Transverse colon (tissue), 4 donors: ENCODE measurements at regions not wholly inside any gene's neighbourhood (a gene's known extent, or its start where the extent isn't known, plus 50 kb on each side); places are given as distances from the start of the nearest gene placed in this dataset.

Experiments used
- DNase-seq: peaks from one replicate; pipeline ENCODE4 v3.0.0-alpha.2; 2019
- H3K27ac ChIP-seq, 4 donors: fragments of 200-600 bp; sonication (generic); 2 replicates each; pipeline ENCODE4 v1.5.1; 2016 to 2018; ENCODE audit warnings: inconsistent platforms in 4 of 4
- H3K27me3 ChIP-seq: fragments of 200-600 bp; sonication (generic); 2 replicates; pipeline ENCODE4 v1.5.1; 2017; ENCODE audit warnings: inconsistent platforms
- H3K36me3 ChIP-seq, 4 donors: fragments of 200-600 bp; sonication (generic); 2 replicates each; pipeline ENCODE4 v1.5.1; 2017 to 2019; ENCODE audit warnings: inconsistent platforms in 4 of 4
- H3K4me1 ChIP-seq, 4 donors: fragments of 200-600 bp; sonication (generic); 2 replicates each; pipeline ENCODE4 v1.5.1; 2017 to 2020; ENCODE audit warnings: inconsistent platforms in 4 of 4
- H3K4me3 ChIP-seq, 4 donors: fragments of 200-600 bp; sonication (generic); 1 replicate in 1 of 4; 2 replicates in 3 of 4; pipeline versions ENCODE4 v1.5.1 to v1.6.1; 2017 to 2019; ENCODE audit warnings: inconsistent platforms in 4 of 4
- H3K9me3 ChIP-seq, 2 donors: fragments of 200-600 bp; sonication (generic); 2 replicates each; pipeline ENCODE4 v1.5.1; 2017 to 2019; ENCODE audit warnings: inconsistent platforms in 2 of 2
- CTCF ChIP-seq, 5 experiments: fragments of 200-600 bp in 3 of 5; fragments of 450-650 bp in 2 of 5; sonication (generic) in 3 of 5; IDR thresholded peaks; 1 replicate in 2 of 5; 2 replicates in 3 of 5; pipeline ENCODE4 v1.5.1; 2016 to 2017; ENCODE audit warnings: antibody characterized with exemption in 5 of 5, inconsistent platforms in 3 of 5, mild to moderate bottlenecking in 2 of 5, moderate library complexity in 1 of 5
- EP300 ChIP-seq: sonication (generic); formaldehyde crosslinking; IDR thresholded peaks from one replicate; pipeline ENCODE4 v1.6.1; 2017; ENCODE audit warnings: antibody characterized with exemption, low read depth
- POLR2A ChIP-seq: fragments of 450-650 bp; IDR thresholded peaks from one replicate; pipeline ENCODE4 v1.6.1; 2016; ENCODE audit warnings: antibody characterized with exemption, mild to moderate bottlenecking, moderate library complexity
- POLR2AphosphoS5 ChIP-seq, 3 donors: sonication (generic); formaldehyde crosslinking; IDR thresholded peaks; one replicate each; pipeline ENCODE4 v1.6.1; 2016; ENCODE audit warnings: antibody characterized with exemption in 3 of 3
- WGBS, 2 donors: methylation state at CpG; one replicate each; pipeline ENCODE4 v1.1.5; 2018; ENCODE audit warnings: low coverage in 1 of 2; 5-methylcytosine and 5-hydroxymethylcytosine counted together
- in situ Hi-C, 4 donors: fragments of 200-750 bp; cut with MboI; loops; one replicate each; pipeline versions ENCODE4 v1.15.0 to v1.15.1; 2017; ENCODE audit warnings: low sequenced_read_pairs in 3 of 4, low pct_ligation_motif_present in 1 of 4, low pct_unique_long_range_greater_than_20kb in 1 of 4
- intact Hi-C: fragments of 100-400 bp; cut with DNase I; formaldehyde crosslinking; loops from one replicate; pipeline ENCODE4 v1.15.1; 2023; ENCODE audit warnings: low total_unique reads

DNA sequence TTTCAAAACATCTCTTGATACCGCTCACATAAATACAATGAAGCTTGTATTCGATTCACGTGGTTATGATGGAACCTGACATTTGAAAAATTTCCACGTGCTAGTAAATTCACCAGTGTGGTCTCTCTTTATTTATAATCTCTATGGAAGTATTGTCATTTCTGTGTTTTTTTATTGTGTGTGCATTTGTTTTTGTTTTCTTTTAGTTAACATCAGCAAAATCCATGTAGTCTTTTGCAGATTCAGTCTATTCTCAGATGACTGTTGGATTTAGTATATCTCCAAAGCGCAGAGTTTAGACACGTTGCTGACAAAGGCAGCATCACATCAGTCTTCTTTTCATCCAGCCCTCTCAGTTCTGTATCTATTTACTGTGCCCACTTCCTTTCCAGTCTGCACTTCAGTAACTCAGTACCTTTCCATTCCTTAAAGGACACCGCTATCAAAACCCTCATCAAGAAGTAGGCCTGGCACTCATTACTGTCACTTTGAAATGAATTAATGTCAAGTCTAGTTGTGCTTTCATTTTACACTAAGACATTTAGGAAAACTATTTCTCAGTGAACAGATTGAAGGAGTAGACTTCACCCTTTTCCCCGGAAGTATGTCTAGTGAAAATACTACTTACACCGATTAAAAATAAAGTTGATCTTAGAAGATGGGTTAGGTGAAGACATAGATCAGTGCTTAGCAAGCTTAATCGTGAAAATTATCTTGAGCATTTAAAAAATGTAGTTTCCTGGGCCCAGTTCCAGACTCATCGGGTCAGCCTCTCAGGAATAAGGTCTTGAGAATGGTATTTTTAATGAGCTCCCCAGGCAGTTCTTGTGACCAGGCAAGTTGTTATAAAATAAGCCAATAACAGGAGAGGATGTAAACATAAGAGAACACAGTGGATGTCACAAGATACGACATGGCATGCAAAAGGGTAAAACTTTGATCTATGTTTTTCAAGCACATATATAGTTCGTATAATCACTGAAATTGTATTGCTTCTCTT, 506.8 kb upstream of the ZEB2 start:
- no peak for DNase-seq
- intact Hi-C loops: no loop called here
- no peaks in the 10 kb centered on the region for H3K4me1 ChIP-seq
- WGBS, 2 donors: 74 to 75% methylated on average over 13 of the region's 13 CpGs
- no peaks in the 10 kb centered on the region for H3K9me3 ChIP-seq
- H3K27me3 ChIP-seq: no peaks in the 10 kb centered on the region
- no peak overlapping the region for H3K27ac ChIP-seq
- no peak overlapping the region for H3K4me3 ChIP-seq
- H3K36me3 ChIP-seq: no peaks in the 10 kb centered on the region
- in situ Hi-C loops: no loop called here
- TF ChIP-seq CTCF (IDR thresholded peaks at IDR 0.05) (no peak), POLR2AphosphoS5 (IDR thresholded peaks at IDR 0.05) (no peak), POLR2A (no peak), EP300 (no peak)

GRCh38 chr2:145025382-145025781, 505.5 kb upstream of the ZEB2 start:
- TF ChIP-seq CTCF (IDR thresholded peaks at IDR 0.05): no peak
- TF ChIP-seq EP300: no peak
- no peak for TF ChIP-seq POLR2AphosphoS5 (IDR thresholded peaks at IDR 0.05)
- TF ChIP-seq POLR2A: no peak
- Histone ChIP-seq H3K4me3 (no peak overlapping the region), H3K4me1 (no peaks in the 10 kb centered on the region), H3K27me3 (no peaks in the 10 kb centered on the region), H3K36me3 (no peaks in the 10 kb centered on the region), H3K27ac (no peak overlapping the region), H3K9me3 (no peaks in the 10 kb centered on the region)
- intact Hi-C loops: no loop called here
- 100% methylated on average over 1 of the region's 1 CpG for WGBS, 2 donors
- no peak for DNase-seq
- in situ Hi-C loops: no loop called here

- no peaks in the 10 kb centered on the region for H3K27me3 ChIP-seq
- H3K4me1 ChIP-seq: no peaks in the 10 kb centered on the region
- no peaks in the 10 kb centered on the region for H3K36me3 ChIP-seq
- no peak overlapping the region for H3K4me3 ChIP-seq
- in situ Hi-C loops: no loop called here
- intact Hi-C loops: no loop called here
- TF ChIP-seq POLR2A (no peak), POLR2AphosphoS5 (IDR thresholded peaks at IDR 0.05) (no peak), EP300 (no peak), CTCF (IDR thresholded peaks at IDR 0.05) (no peak)
- WGBS, 2 donors: 80 to 83% methylated on average over 3 of the region's 3 CpGs
- H3K27ac ChIP-seq: no peak overlapping the region
- no peaks in the 10 kb centered on the region for H3K9me3 ChIP-seq
- DNase-seq: no peak
These were observed 503.5 kb upstream of the ZEB2 start for GRCh38 chr2:145023334-145023934.

- H3K27ac ChIP-seq: no peak overlapping the region
- no peaks in the 10 kb centered on the region for H3K27me3 ChIP-seq
- no peak for TF ChIP-seq POLR2AphosphoS5 (IDR thresholded peaks at IDR 0.05)
- no peak for TF ChIP-seq POLR2A
- no peak for TF ChIP-seq EP300
- no peak for TF ChIP-seq CTCF (IDR thresholded peaks at IDR 0.05)
- in situ Hi-C loops: no loop called here
- intact Hi-C loops: no loop called here
- WGBS, 2 donors: 64 to 77% methylated on average over 5 of the region's 5 CpGs
- no peaks in the 10 kb centered on the region for H3K9me3 ChIP-seq
- no peaks in the 10 kb centered on the region for H3K36me3 ChIP-seq
- no peak for DNase-seq
- no peaks in the 10 kb centered on the region for H3K4me1 ChIP-seq
- no peak overlapping the region for H3K4me3 ChIP-seq
These were observed 502.9 kb upstream of the ZEB2 start for GRCh38 chr2:145022666-145023333.
